Cardiac fibroblast (primary cell): ENCODE measurements at regions not wholly inside any gene's neighbourhood (a gene's known extent, or its start where the extent isn't known, plus 50 kb on each side); places are given as distances from the start of the nearest gene placed in this dataset.
A peak's percentile ranks its signal among the peaks of the same experiment; 100 is the strongest.

Experiments used
- DNase-seq, 2 donors: peaks; one replicate each; pipeline versions ENCODE4 v3.0.0 to v3.0.0-alpha.2; 2010; ENCODE audit warnings: low read depth in 2 of 2
- H3K4me3 ChIP-seq, 2 donors: replicated peaks in 1 of 2; 1 replicate in 1 of 2; 2 replicates in 1 of 2; pipeline ENCODE4 v1.5.1; 2011; ENCODE audit warnings: low read depth in 2 of 2, low read length in 2 of 2, mild to moderate bottlenecking in 2 of 2, moderate library complexity in 1 of 2
- TF ChIP-seq, protein P1 (sequence below): IDR thresholded peaks from one replicate; pipeline ENCODE4 v1.5.1; 2011; ENCODE audit warnings: low read depth, mild to moderate bottlenecking, low read length, inconsistent platforms

- DNase-seq, result no peak
- TF ChIP-seq, protein P1, sequence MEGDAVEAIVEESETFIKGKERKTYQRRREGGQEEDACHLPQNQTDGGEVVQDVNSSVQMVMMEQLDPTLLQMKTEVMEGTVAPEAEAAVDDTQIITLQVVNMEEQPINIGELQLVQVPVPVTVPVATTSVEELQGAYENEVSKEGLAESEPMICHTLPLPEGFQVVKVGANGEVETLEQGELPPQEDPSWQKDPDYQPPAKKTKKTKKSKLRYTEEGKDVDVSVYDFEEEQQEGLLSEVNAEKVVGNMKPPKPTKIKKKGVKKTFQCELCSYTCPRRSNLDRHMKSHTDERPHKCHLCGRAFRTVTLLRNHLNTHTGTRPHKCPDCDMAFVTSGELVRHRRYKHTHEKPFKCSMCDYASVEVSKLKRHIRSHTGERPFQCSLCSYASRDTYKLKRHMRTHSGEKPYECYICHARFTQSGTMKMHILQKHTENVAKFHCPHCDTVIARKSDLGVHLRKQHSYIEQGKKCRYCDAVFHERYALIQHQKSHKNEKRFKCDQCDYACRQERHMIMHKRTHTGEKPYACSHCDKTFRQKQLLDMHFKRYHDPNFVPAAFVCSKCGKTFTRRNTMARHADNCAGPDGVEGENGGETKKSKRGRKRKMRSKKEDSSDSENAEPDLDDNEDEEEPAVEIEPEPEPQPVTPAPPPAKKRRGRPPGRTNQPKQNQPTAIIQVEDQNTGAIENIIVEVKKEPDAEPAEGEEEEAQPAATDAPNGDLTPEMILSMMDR, result no peak
- no peak overlapping the region for H3K4me3 ChIP-seq
Observed at GRCh38 chr14:45742187-45742586, 489.2 kb upstream of the MIS18BP1 start.

GRCh38 chr14:45728434-45729225 is 475.6 kb upstream of the MIS18BP1 start:
- H3K4me3 ChIP-seq, result no peak overlapping the region
- no peak for DNase-seq
- TF ChIP-seq, protein P1, result no peak

DNA sequence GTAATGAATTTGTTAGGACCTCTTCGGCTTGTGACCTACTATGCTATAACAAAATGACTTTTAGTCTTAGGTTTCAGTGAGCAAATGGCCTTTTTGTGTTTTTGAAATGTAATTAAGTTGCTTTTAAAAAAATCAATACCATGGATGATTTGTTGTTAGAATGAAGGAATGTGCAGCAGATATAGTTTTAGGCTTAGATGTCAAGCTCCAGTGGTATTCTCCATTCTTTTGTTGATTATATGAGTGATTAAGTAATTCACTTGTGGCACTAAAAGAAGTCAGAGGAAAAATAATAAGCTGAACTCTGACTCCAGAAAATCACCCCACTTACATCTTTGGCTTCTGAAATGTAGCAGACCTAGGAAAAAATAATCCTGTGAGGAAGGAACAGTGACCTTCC is 474.1 kb upstream of the MIS18BP1 start:
- TF ChIP-seq, protein P1, result no peak
- H3K4me3 ChIP-seq, result no peak overlapping the region
- no peak for DNase-seq

DNA sequence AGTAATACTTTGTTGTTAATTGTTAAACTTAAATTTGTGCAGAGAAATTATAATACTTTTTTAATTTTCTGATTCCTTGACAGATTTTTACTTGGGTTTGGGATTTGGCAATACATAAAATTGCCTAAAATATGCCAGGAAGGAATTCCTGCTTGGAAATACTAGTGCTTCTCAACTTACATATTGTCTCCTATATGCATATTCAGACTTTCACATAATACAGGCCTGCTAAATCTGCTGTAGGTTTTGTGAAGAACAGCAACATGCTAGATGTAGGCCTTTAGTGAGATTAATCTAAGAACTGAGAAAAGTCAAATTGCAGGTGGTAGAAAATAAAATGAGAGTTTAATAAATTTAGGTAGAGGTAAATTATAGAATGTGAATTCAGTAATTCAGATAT is 468.5 kb upstream of the MIS18BP1 start:
- no peak overlapping the region for H3K4me3 ChIP-seq
- TF ChIP-seq, protein P1, result no peak
- no peak for DNase-seq

- TF ChIP-seq, protein P1, result no peak
- DNase-seq, result peak in 1 of 2 donors; percentile 7
- H3K4me3 ChIP-seq, result no peak overlapping the region
Observed at GRCh38 chr14:45716572-45716971, 463.6 kb upstream of the MIS18BP1 start.

DNA sequence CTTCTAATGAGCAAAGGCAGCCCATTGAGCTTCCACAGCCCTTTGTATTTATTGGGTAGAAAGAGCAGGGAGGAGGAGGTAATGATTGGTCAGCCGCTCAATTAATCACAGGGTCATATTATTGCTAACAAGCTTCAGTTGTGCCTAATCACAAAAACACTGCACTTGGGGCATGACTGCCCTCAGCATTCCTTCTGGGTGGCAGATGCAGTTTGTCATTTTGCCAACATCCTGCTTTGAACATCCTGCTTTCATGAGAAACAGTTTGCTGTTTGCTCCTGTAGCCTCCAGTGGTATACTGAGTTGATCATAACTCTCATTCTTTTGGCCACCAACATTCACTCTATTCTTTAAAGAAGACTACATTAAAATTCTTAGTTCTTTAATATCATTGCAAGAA is 462.9 kb upstream of the MIS18BP1 start:
- H3K4me3 ChIP-seq, result no peak overlapping the region
- TF ChIP-seq, protein P1, result no peak
- DNase-seq, result no peak

- no peak overlapping the region for H3K4me3 ChIP-seq
- DNase-seq, result no peak
- TF ChIP-seq, protein P1, result no peak
Observed at GRCh38 chr14:45709541-45709940, 456.5 kb upstream of the MIS18BP1 start.
